SU-DHL-6 (cell line): ENCODE measurements at regions not wholly inside any gene's neighbourhood (a gene's known extent, or its start where the extent isn't known, plus 50 kb on each side); places are given as distances from the start of the nearest gene placed in this dataset.

ENCODE experiments used
- H2AFZ ChIP-seq: fragments of 200-600 bp; sonication (generic); 2 replicates; pipeline ENCODE4 v1.6.1; 2014; ENCODE audit warnings: low read depth, mild to moderate bottlenecking, moderate library complexity, mixed read lengths, antibody characterized with exemption, low read length; ENCODE audit not compliant: severe bottlenecking
- H3F3A ChIP-seq: fragments of 200-600 bp; shearing (Covaris generic); 2 replicates; pipeline ENCODE4 v1.6.0; 2016; ENCODE audit warnings: antibody characterized with exemption, mild to moderate bottlenecking; ENCODE audit not compliant: insufficient read depth
- H3K27ac ChIP-seq: fragments of 200-600 bp; sonication (generic); 2 replicates; pipeline ENCODE4 v1.5.1; 2016; ENCODE audit warnings: low read depth, mild to moderate bottlenecking, low read length, moderate library complexity, mixed read lengths
- H3K27me3 ChIP-seq: fragments of 200-600 bp; sonication (generic), shearing (Covaris generic); 2 replicates; pipeline ENCODE4 v1.6.0; 2014; ENCODE audit warnings: mild to moderate bottlenecking, low read length
- H3K36me3 ChIP-seq: fragments of 200-600 bp; sonication (generic); 2 replicates; pipeline ENCODE4 v1.6.1; 2014; ENCODE audit warnings: mild to moderate bottlenecking, low read length, mixed read lengths
- H3K4me2 ChIP-seq: fragments of 300-600, 200-600 bp; shearing (Covaris generic), sonication (generic); 2 replicates; pipeline ENCODE4 v1.6.0; 2014; ENCODE audit warnings: low read length, low read depth, mild to moderate bottlenecking; ENCODE audit not compliant: poor library complexity, severe bottlenecking
- H3K4me3 ChIP-seq: fragments of 200-600 bp; sonication (generic); 2 replicates; pipeline ENCODE4 v1.5.1; 2014; ENCODE audit warnings: antibody characterized with exemption, low read length, mild to moderate bottlenecking, mixed read lengths; ENCODE audit not compliant: insufficient read depth, poor library complexity, severe bottlenecking
- H3K79me2 ChIP-seq: fragments of 200-600 bp; sonication (generic); 2 replicates; pipeline ENCODE4 v1.6.1; 2014; ENCODE audit warnings: mild to moderate bottlenecking, low read length, moderate library complexity; ENCODE audit not compliant: insufficient read depth
- H3K9ac ChIP-seq: fragments of 200-600 bp; sonication (generic); 2 replicates; pipeline ENCODE4 v1.7.0; 2014; ENCODE audit warnings: mild to moderate bottlenecking, low read length
- H3K9me2 ChIP-seq: fragments of 200-600 bp; sonication (generic); replicated peaks from 2 replicates; pipeline ENCODE4 v1.6.1; 2014; ENCODE audit warnings: low read length; ENCODE audit not compliant: insufficient read depth
- H3K9me3 ChIP-seq: fragments of 200-600 bp; sonication (generic); 2 replicates; pipeline ENCODE4 v1.6.1; 2014; ENCODE audit warnings: low read length, mixed read lengths; ENCODE audit not compliant: insufficient read depth
- H4K20me1 ChIP-seq: fragments of 200-600 bp; sonication (generic); 2 replicates; pipeline ENCODE4 v1.6.1; 2014; ENCODE audit warnings: low read depth, mild to moderate bottlenecking, antibody characterized with exemption, low read length, moderate library complexity, mixed read lengths
- CTCF ChIP-seq: fragments of 200-600 bp; sonication (generic); IDR thresholded peaks from one replicate; pipeline ENCODE4 v1.5.1; 2017; ENCODE audit warnings: antibody characterized with exemption, mild to moderate bottlenecking, low read length, moderate library complexity; ENCODE audit not compliant: insufficient read depth, poor library complexity, severe bottlenecking
- EZH2phosphoT487 ChIP-seq: fragments of 200-600 bp; sonication (generic), shearing (Covaris generic); conservative IDR thresholded peaks from 2 replicates; pipeline ENCODE4 v1.6.1; 2018; ENCODE audit warnings: mild to moderate bottlenecking, antibody characterized with exemption, low read length, moderate library complexity, mixed read lengths

- Histone ChIP-seq H3K9ac (no peak overlapping the region), H3K79me2 (no peaks in the 10 kb centered on the region), H3K27me3 (no peaks in the 10 kb centered on the region), H3K27ac (no peak overlapping the region), H3K9me2 (no peaks in the 10 kb centered on the region), H3K4me3 (no peak overlapping the region), H4K20me1 (no peaks in the 10 kb centered on the region), H3K36me3 (no peaks in the 10 kb centered on the region), H2AFZ (no peak overlapping the region), H3K4me2 (no peak overlapping the region), H3K9me3 (no peaks in the 10 kb centered on the region), H3F3A (no peaks in the 10 kb centered on the region)
- TF ChIP-seq EZH2phosphoT487: no peak
Observed at GRCh38 chr5:39671561-39671961, 246.8 kb upstream of the DAB2 start.

GRCh38 chr5:39670955-39671354 is 246.2 kb upstream of the DAB2 start:
- no peaks in the 10 kb centered on the region for H3K27me3 ChIP-seq
- no peak overlapping the region for H3K4me2 ChIP-seq
- H3K36me3 ChIP-seq: no peaks in the 10 kb centered on the region
- H3K79me2 ChIP-seq: no peaks in the 10 kb centered on the region
- no peaks in the 10 kb centered on the region for H3F3A ChIP-seq
- TF ChIP-seq EZH2phosphoT487 (no peak), CTCF (no peak)
- no peak overlapping the region for H3K4me3 ChIP-seq
- no peaks in the 10 kb centered on the region for H3K9me3 ChIP-seq
- H4K20me1 ChIP-seq: no peaks in the 10 kb centered on the region
- H2AFZ ChIP-seq: no peak overlapping the region
- H3K9ac ChIP-seq: no peak overlapping the region
- H3K9me2 ChIP-seq: no peaks in the 10 kb centered on the region
- no peak overlapping the region for H3K27ac ChIP-seq

GRCh38 chr5:39670391-39670790 is 245.6 kb upstream of the DAB2 start:
- no peak overlapping the region for H3K4me2 ChIP-seq
- H3K36me3 ChIP-seq: no peaks in the 10 kb centered on the region
- no peak overlapping the region for H3K9ac ChIP-seq
- no peaks in the 10 kb centered on the region for H3K27me3 ChIP-seq
- H2AFZ ChIP-seq: no peak overlapping the region
- TF ChIP-seq EZH2phosphoT487 (no peak), CTCF (no peak)
- no peaks in the 10 kb centered on the region for H4K20me1 ChIP-seq
- no peaks in the 10 kb centered on the region for H3K9me2 ChIP-seq
- no peak overlapping the region for H3K4me3 ChIP-seq
- no peaks in the 10 kb centered on the region for H3F3A ChIP-seq
- H3K79me2 ChIP-seq: no peaks in the 10 kb centered on the region
- no peaks in the 10 kb centered on the region for H3K9me3 ChIP-seq
- H3K27ac ChIP-seq: no peak overlapping the region

- no peaks in the 10 kb centered on the region for H4K20me1 ChIP-seq
- H3F3A ChIP-seq: no peaks in the 10 kb centered on the region
- H3K36me3 ChIP-seq: no peaks in the 10 kb centered on the region
- H3K27me3 ChIP-seq: no peaks in the 10 kb centered on the region
- H3K27ac ChIP-seq: no peak overlapping the region
- H3K79me2 ChIP-seq: no peaks in the 10 kb centered on the region
- no peak overlapping the region for H3K4me2 ChIP-seq
- no peak overlapping the region for H3K4me3 ChIP-seq
- H3K9ac ChIP-seq: no peak overlapping the region
- no peaks in the 10 kb centered on the region for H3K9me2 ChIP-seq
- H3K9me3 ChIP-seq: no peaks in the 10 kb centered on the region
- TF ChIP-seq CTCF (no peak), EZH2phosphoT487 (no peak)
- no peak overlapping the region for H2AFZ ChIP-seq
Observed at GRCh38 chr5:39668980-39669379, 244.2 kb upstream of the DAB2 start.
